H9 (cell line): ENCODE measurements at regions not wholly inside any gene's neighbourhood (a gene's known extent, or its start where the extent isn't known, plus 50 kb on each side); places are given as distances from the start of the nearest gene placed in this dataset.

ENCODE experiments used
- DNase-seq: peaks from one replicate; pipeline ENCODE4 v3.0.0-alpha.2; 2017
- H2AFZ ChIP-seq: one replicate; pipeline ENCODE4 v1.6.1; 2013; ENCODE audit warnings: mild to moderate bottlenecking, low read length, control low read depth, moderate library complexity
- H2AK5ac ChIP-seq: 2 replicates; pipeline ENCODE4 v1.6.1; 2013; ENCODE audit warnings: low read length, control low read depth, mixed read lengths; ENCODE audit not compliant: insufficient read length
- H2BK120ac ChIP-seq: one replicate; pipeline ENCODE4 v1.6.1; 2013; ENCODE audit warnings: low read depth, mild to moderate bottlenecking, low read length, control low read depth, inconsistent platforms; ENCODE audit not compliant: poor library complexity, severe bottlenecking
- H2BK12ac ChIP-seq: 2 replicates; pipeline ENCODE4 v1.6.1; 2013; ENCODE audit warnings: low read length, control low read depth, mixed read lengths, low read depth; ENCODE audit not compliant: insufficient read length
- H2BK15ac ChIP-seq: 2 replicates; pipeline ENCODE4 v1.6.1; 2013; ENCODE audit warnings: low read depth, low read length, control low read depth
- H2BK20ac ChIP-seq: one replicate; pipeline ENCODE4 v1.6.1; 2013; ENCODE audit warnings: low read depth, mild to moderate bottlenecking, low read length, control low read depth, inconsistent platforms; ENCODE audit not compliant: poor library complexity, severe bottlenecking
- H2BK5ac ChIP-seq: 2 replicates; pipeline ENCODE4 v1.6.1; 2013; ENCODE audit warnings: low read length, control low read depth, mixed read lengths; ENCODE audit not compliant: insufficient read length
- H3K14ac ChIP-seq: 2 replicates; pipeline ENCODE4 v1.6.1; 2013; ENCODE audit warnings: low read length, control low read depth; ENCODE audit not compliant: insufficient read depth
- H3K18ac ChIP-seq: 2 replicates; pipeline ENCODE4 v1.6.1; 2013; ENCODE audit warnings: low read depth, mild to moderate bottlenecking, mixed read lengths, low read length, control low read depth; ENCODE audit not compliant: insufficient read length
- H3K23ac ChIP-seq: 2 replicates; pipeline ENCODE4 v1.6.1; 2013; ENCODE audit warnings: low read length, control low read depth, mixed read lengths, low read depth; ENCODE audit not compliant: insufficient read length
- H3K23me2 ChIP-seq: 2 replicates; pipeline ENCODE4 v1.6.1; 2013; ENCODE audit warnings: low read depth, mild to moderate bottlenecking, mixed read lengths, low read length, control low read depth; ENCODE audit not compliant: insufficient read length, poor library complexity, severe bottlenecking
- H3K27ac ChIP-seq: 2 replicates; pipeline ENCODE4 v1.5.1; 2013; ENCODE audit warnings: low read length, control low read depth, mixed read lengths, low read depth; ENCODE audit not compliant: insufficient read length
- H3K27me3 ChIP-seq: 2 replicates; pipeline ENCODE4 v1.6.1; 2013; ENCODE audit warnings: low read length, control low read depth, inconsistent platforms; ENCODE audit not compliant: insufficient read depth
- H3K4ac ChIP-seq: 2 replicates; pipeline ENCODE4 v1.6.1; 2013; ENCODE audit warnings: low read depth, mild to moderate bottlenecking, control low read depth, inconsistent platforms, low read length, moderate library complexity
- H3K4me1 ChIP-seq: 2 replicates; pipeline ENCODE4 v1.6.1; 2013; ENCODE audit warnings: low read length, control low read depth, inconsistent platforms; ENCODE audit not compliant: insufficient read depth
- H3K4me2 ChIP-seq: 2 replicates; pipeline ENCODE4 v1.6.1; 2013; ENCODE audit warnings: low read length, control low read depth, mixed read lengths; ENCODE audit not compliant: insufficient read length, insufficient read depth
- H3K56ac ChIP-seq: 2 replicates; pipeline ENCODE4 v1.6.1; 2013; ENCODE audit warnings: low read depth, mild to moderate bottlenecking, mixed read lengths, low read length, control low read depth; ENCODE audit not compliant: insufficient read length
- H3K79me1 ChIP-seq: 2 replicates; pipeline ENCODE4 v1.6.1; 2013; ENCODE audit warnings: low read depth, mild to moderate bottlenecking, moderate library complexity, low read length, control low read depth, inconsistent platforms; ENCODE audit not compliant: insufficient read depth, poor library complexity, severe bottlenecking
- H3K79me2 ChIP-seq: 2 replicates; pipeline ENCODE4 v1.6.1; 2013; ENCODE audit warnings: low read length, control low read depth, inconsistent platforms; ENCODE audit not compliant: insufficient read depth
- H3K9ac ChIP-seq: 2 replicates; pipeline ENCODE4 v1.6.1; 2013; ENCODE audit warnings: low read length, control low read depth, mixed read lengths; ENCODE audit not compliant: insufficient read length; ENCODE audit errors: extremely low read depth
- H3K9me3 ChIP-seq: one replicate; pipeline ENCODE4 v1.6.1; 2013; ENCODE audit warnings: low read depth, low read length, inconsistent platforms; ENCODE audit not compliant: control insufficient read depth
- H3T11ph ChIP-seq: one replicate; pipeline ENCODE4 v1.6.1; 2013; ENCODE audit warnings: mild to moderate bottlenecking, low read length, control low read depth, inconsistent platforms
- H4K20me1 ChIP-seq: one replicate; pipeline ENCODE4 v1.6.1; 2013; ENCODE audit not compliant: control insufficient read depth, insufficient read length, insufficient read depth
- H4K5ac ChIP-seq: 2 replicates; pipeline ENCODE4 v1.6.1; 2013; ENCODE audit warnings: low read depth, mild to moderate bottlenecking, mixed read lengths, low read length, control low read depth; ENCODE audit not compliant: insufficient read length
- H4K8ac ChIP-seq: replicated peaks from 2 replicates; pipeline ENCODE4 v1.6.1; 2013; ENCODE audit warnings: low read length, control low read depth, mixed read lengths, low read depth; ENCODE audit not compliant: insufficient read length
- H4K91ac ChIP-seq: 2 replicates; pipeline ENCODE4 v1.6.1; 2013; ENCODE audit warnings: low read depth, mild to moderate bottlenecking, moderate library complexity, mixed read lengths, low read length, control low read depth; ENCODE audit not compliant: insufficient read length
- H3K27ac Mint-ChIP-seq, 3 experiments: 2 replicates in 2 of 3; 3 replicates in 1 of 3; pipeline ENCODE4 v1.8.0; 2020 to 2021; ENCODE audit warnings: mixed read lengths in 3 of 3, mild to moderate bottlenecking in 1 of 3, moderate library complexity in 1 of 3
- H3K27me3 Mint-ChIP-seq: 2 replicates; pipeline ENCODE4 v1.8.0; 2021; ENCODE audit warnings: low read depth, mild to moderate bottlenecking, moderate library complexity, mixed read lengths
- H3K36me3 Mint-ChIP-seq, 3 experiments: 2 replicates in 2 of 3; 3 replicates in 1 of 3; pipeline ENCODE4 v1.8.0; 2020 to 2021; ENCODE audit warnings: low read depth in 3 of 3, mixed read lengths in 3 of 3; ENCODE audit not compliant: insufficient read depth in 1 of 3
- H3K4me1 Mint-ChIP-seq, 2 experiments: 2 replicates each; pipeline ENCODE4 v1.8.0; 2020; ENCODE audit warnings: mixed read lengths in 2 of 2
- H3K4me3 Mint-ChIP-seq, 2 experiments: 2 replicates in 1 of 2; 3 replicates in 1 of 2; pipeline ENCODE4 v1.8.0; 2020 to 2021; ENCODE audit warnings: mild to moderate bottlenecking in 2 of 2, mixed read lengths in 2 of 2, moderate library complexity in 1 of 2
- H3K9me3 Mint-ChIP-seq, 2 experiments: 2 replicates in 1 of 2; 3 replicates in 1 of 2; pipeline ENCODE4 v1.8.0; 2020; ENCODE audit warnings: mild to moderate bottlenecking in 2 of 2, mixed read lengths in 2 of 2, moderate library complexity in 1 of 2
- WGBS: extraction: QIAGEN DNeasy Blood & Tissue Kit; methylation state at CpG from one replicate; pipeline ENCODE4 v1.1.7; 2013; ENCODE audit warnings: missing lambda C conversion rate, low lambda C conversion rate, mixed read lengths; ENCODE audit not compliant: insufficient read length; ENCODE audit errors: extremely low coverage; 5-methylcytosine and 5-hydroxymethylcytosine counted together
- TF ChIP-seq, protein P1 (sequence below): fragments of 200-600 bp; sonication (generic); conservative IDR thresholded peaks from 3 replicates; pipeline ENCODE4 v1.8.0; 2021; ENCODE audit warnings: antibody characterized with exemption, mild to moderate bottlenecking

DNA sequence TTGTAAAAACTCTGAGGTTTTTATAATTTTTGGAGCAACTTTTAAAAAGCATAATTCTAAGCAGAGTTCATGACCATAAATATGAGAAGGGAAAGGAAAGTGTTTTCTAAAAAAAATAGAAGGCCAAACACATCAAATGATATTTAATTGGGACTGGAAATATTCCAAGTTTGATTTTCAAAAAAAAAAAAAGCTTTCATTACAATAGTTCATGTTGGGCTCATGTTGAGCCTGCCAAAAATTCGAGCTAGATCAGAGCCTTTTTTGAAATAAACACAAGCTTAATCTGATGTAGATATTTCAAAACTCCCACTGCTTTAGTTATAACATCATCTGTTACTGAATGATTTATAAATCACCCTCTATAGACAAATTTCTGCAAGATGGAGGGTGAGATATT lies 163.4 kb upstream of the DEFB112 start:
- WGBS, result no CpG with 5 or more reads among the region's 1 CpG
- H4K8ac ChIP-seq, result no peak overlapping the region
- no peaks in the 10 kb centered on the region for H3K79me2 ChIP-seq

More for the DNA sequence above, 163.4 kb upstream of the DEFB112 start:
- H4K20me1 ChIP-seq, result no peaks in the 10 kb centered on the region
- no peak overlapping the region for H2AFZ ChIP-seq
- H2BK5ac ChIP-seq, result no peak overlapping the region
- no peak overlapping the region for H2BK20ac ChIP-seq
- no peaks in the 10 kb centered on the region for H3K27me3 Mint-ChIP-seq
- TF ChIP-seq, protein P1, sequence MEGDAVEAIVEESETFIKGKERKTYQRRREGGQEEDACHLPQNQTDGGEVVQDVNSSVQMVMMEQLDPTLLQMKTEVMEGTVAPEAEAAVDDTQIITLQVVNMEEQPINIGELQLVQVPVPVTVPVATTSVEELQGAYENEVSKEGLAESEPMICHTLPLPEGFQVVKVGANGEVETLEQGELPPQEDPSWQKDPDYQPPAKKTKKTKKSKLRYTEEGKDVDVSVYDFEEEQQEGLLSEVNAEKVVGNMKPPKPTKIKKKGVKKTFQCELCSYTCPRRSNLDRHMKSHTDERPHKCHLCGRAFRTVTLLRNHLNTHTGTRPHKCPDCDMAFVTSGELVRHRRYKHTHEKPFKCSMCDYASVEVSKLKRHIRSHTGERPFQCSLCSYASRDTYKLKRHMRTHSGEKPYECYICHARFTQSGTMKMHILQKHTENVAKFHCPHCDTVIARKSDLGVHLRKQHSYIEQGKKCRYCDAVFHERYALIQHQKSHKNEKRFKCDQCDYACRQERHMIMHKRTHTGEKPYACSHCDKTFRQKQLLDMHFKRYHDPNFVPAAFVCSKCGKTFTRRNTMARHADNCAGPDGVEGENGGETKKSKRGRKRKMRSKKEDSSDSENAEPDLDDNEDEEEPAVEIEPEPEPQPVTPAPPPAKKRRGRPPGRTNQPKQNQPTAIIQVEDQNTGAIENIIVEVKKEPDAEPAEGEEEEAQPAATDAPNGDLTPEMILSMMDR, result no peak
- H3K9ac ChIP-seq, result no peak overlapping the region
- no peaks in the 10 kb centered on the region for H3K4me1 ChIP-seq
- H4K91ac ChIP-seq, result no peak overlapping the region
- H3K23ac ChIP-seq, result no peak overlapping the region
- H3K9me3 ChIP-seq, result no peaks in the 10 kb centered on the region
- H4K5ac ChIP-seq, result no peak overlapping the region
- H3K27ac ChIP-seq, result no peak overlapping the region
- no peak overlapping the region for H3K18ac ChIP-seq
- peaks cover 0 to 4% of the 10 kb centered on the region in 2 experiments; a peak in 1 of 4 replicates for H3K4me1 Mint-ChIP-seq
- H3T11ph ChIP-seq, result no peak overlapping the region
- no peak overlapping the region for H3K14ac ChIP-seq
- peaks cover 0 to 1% (median 0%) of the 10 kb centered on the region in 3 experiments; a peak in 2 of 7 replicates for H3K36me3 Mint-ChIP-seq
- no peak overlapping the region for H2AK5ac ChIP-seq
- H3K27ac Mint-ChIP-seq, result no peak overlapping the region
- no peak overlapping the region for H2BK15ac ChIP-seq
- H2BK12ac ChIP-seq, result no peak overlapping the region
- H2BK120ac ChIP-seq, result no peak overlapping the region
- H3K4ac ChIP-seq, result no peak overlapping the region
- no peak overlapping the region for H3K4me3 Mint-ChIP-seq
- H3K27me3 ChIP-seq, result no peaks in the 10 kb centered on the region
- no peak overlapping the region for H3K4me2 ChIP-seq
- peaks cover 4% of the 10 kb centered on the region in 2 experiments; a peak in 3 of 5 replicates for H3K9me3 Mint-ChIP-seq
- H3K79me1 ChIP-seq, result no peaks in the 10 kb centered on the region
- H3K56ac ChIP-seq, result no peak overlapping the region
- no peaks in the 10 kb centered on the region for H3K23me2 ChIP-seq
- no peak for DNase-seq
